GM19324 (cell line): ENCODE measurements at regions not wholly inside any gene's neighbourhood (a gene's known extent, or its start where the extent isn't known, plus 50 kb on each side); places are given as distances from the start of the nearest gene placed in this dataset.

ENCODE experiments used
- ATAC-seq: cut with Tn5 transposase; IDR thresholded peaks from one replicate; pipeline ENCODE4 v1.9.1; 2021; ENCODE audit warnings: mild to moderate bottlenecking, moderate library complexity; ENCODE audit not compliant: unreplicated experiment, low FRiP score

DNA sequence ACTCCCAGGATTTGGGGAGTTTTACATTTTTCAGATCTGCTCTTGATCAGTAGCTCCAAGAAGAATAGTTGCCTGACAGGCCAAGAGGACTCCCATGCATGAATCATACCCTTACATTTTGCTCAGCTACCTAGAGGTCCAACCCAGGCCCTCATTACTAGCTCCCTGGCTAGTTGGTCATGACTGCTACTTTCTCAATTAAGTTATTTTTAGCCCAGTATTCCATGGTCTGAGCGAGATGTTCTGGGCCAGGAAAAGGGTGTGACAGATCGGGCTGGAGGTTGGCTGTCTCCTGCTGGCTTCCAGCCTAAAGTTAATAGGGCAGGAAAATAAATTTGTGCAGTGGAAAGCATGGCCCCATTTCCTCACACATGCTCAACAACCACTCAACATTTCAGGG lies 379.2 kb downstream of the GRIN2B start:
- no peak for ATAC-seq

DNA sequence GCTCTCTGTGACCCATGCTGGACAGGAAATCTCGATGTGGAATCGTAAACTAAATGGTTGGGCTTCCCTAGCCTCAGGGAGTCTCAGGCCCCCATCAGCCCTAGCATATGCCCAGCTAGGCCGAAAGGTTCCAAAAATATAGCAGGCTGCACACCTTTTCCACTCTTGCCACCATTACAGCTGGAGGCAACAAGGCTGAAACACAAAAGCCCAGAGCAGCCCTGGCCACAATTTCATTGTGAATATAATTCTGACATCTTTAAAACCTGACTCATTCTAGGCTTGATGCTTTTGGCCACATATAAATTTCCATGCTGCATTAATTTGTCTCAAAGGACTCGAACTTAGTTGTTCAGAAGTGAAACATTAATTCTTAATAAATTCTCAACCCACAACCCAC lies 382.2 kb downstream of the GRIN2B start:
- ATAC-seq: no peak

DNA sequence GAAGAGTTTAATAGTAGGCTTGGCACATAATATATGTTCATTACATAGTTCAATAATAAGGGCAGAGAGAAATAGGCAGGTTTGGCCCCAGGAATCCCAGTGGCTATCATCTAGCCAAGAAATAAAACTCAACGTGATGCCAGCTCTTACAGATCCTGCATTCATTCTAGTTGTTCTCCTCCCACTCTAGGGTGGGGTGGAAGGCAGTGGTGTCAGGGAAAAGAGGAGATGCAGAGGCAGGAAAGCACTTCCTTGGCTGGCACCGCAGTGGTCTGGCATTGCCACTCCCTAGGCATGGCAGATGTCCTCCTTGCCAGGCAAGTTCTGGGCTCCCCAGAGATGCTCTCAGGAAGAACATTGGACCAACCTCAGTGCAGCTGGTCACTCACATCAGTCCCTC lies 383.6 kb downstream of the GRIN2B start:
- no peak for ATAC-seq

DNA sequence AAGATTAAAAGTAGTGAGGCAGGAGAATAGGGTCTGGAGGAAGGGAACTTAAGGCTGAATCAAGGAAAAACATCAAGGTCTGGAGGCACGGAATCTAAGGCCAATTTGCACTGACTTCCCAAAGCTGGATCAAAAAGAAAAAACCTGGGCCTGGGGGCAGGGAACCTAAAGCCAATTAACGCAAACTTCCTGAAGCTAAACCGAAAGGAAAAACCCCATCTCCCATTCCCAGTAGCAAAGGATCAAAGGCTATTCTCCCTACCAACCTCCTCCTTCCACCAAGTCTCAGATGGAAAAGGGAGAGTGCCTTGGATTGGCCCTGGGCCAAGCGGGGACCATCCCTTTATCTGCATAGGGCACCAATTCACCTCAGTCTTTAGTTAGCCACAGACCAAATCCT lies 384.2 kb downstream of the GRIN2B start:
- no peak for ATAC-seq

DNA sequence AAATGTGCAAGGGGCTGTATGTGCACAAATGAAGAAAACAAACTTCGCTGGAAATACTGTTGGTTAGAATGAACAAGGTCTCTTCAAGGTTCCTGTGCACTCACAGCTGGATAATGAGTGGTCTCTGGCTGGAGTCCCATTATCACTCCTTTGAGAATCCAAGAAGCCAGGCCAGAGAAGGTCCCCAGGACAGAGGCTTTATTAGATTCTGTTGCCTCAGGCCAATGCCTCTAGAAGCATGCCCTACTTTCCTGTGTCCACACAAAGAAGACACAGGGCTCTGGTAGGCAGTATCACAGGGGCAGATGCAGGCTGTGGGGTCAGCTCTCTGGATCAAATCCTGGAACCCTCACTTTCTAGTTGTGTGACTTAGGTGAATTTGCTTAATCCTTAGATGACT lies 384.7 kb downstream of the GRIN2B start:
- ATAC-seq: no peak

DNA sequence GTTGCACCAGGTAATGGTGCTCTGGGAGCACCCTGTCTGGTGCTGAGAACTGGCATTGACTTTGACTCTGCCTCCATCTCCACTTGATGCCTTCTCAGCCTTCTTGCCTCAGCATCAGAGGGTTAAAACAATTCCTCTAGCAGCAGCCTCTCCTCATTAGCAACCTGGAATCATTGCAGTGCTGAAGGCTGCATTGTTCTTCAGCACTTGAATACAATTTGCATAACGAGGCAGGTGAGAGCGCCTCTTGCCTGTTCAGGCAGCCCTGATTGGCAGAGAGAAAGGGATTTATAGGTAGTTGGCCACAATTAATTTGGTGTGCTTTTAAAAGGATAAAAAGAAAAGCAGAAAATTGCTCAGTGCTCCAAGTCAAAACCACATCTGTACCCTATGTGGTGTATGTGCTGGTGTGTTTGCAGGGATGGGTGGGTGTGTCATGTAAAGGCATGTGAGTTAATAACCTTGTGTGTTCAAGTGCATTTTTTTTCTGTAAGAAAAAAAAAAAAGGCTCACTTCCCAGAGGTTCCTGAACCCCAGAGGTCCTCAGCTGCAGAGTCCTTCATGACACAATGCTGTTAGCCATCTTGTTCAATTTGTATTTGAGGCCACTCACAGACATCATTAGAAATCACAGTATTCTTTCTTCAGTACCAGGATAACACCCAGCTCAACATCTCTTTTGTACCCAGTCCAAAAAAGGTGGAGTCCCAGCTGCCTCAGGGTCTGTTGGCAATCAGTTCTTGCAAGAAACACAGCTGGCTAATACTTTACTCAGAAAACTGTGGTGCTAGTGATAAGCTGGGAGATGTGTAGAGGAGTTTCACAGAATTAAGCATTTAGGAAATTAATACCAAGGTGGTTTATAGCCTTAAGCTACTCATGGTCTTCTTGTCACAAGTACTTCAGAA lies 385.6 kb downstream of the GRIN2B start:
- no peak for ATAC-seq

DNA sequence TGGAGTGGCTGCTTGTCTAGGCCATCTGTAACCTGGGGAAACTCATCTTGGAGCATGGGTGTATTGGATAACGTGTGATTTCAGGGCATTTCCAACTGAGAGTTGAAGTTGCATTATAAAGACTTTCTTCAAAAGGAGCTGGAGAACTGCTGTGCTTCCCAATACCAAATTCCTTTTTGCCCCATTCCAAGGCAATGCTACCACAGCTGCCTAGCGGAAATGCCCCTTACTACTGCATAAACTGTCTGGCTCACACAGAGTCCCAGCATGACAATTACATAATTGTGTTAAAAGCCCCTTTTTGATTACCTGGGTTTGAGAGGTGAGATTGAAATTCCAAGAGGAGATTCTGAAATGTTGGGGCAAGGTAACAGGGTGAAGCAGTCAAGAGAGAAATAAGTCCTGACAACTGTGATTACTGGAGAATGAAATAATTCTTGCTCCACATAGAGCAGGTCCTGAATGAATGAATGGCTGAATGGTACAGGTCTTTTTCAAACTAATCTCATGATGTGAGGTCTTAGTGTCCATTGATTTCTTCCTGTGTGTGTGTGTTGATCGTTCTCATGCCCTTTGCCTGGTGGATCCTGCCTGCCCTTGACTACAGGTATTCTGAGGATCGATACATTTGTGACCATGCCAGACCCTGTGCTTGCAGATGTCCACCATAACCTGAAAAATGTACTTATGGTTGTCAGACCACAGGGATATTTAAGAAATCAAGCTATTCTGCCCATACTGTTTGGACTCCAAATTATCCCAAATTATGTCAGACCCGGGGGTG lies 386.5 kb downstream of the GRIN2B start:
- no peak for ATAC-seq

DNA sequence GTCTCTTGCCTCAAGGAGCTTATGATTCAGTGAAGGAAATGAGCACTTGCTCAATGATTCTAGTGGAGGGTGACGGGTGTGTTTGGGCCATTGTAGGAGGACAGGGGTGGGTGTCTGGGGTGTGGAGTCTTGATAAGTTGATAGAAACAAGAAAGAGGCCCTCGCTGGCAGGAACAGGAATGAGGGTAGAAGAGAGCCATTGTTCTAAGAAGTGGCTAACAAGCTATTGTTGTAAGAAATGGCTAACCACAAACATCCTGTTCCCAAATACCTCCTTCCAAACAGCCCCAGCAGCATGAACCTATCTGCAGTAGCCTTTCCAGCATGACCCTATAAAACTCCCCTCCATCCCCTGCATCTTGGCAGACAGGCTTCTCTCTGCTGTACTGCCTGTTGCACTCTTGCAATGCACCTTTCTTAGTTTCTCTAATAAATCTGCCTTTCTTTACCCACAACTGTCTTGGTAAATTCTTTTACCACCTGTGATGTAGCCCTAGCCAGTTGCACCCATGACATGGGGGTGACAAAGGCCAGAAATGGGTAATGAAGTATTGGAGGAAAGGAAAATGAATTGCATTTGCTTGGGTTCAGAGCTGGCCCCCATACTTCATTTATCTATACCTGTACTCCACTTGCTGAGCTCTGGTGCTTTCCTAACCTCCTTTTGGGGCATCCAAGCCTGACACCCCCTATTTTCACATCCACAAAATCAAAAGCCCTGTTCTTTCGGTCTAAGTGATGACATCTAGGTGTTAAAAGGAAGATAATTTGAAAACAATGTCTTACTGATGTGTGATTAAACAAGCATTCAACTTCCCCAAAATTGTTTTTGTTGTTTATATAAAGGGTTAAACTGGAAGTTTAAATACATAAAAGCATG lies 389.1 kb downstream of the GRIN2B start:
- ATAC-seq: no peak

DNA sequence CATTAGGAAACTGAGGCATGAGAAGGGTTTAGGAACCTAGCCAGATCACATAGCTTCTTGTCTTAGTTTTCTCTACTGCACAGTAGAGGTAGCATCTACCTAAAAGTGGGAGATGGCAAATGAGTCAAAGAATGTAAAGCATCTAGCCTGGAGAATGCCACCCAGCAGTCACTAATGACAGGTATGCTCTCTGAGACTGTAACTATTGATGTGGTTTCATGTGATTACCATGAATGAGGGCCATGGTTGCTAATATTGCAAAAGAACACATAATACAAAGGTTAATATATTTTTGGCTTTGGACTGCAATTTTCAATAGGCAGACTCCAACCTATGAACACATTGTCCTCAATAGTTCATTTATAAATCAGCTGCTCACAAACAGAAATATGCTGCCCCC lies 389.9 kb downstream of the GRIN2B start:
- ATAC-seq: no peak

DNA sequence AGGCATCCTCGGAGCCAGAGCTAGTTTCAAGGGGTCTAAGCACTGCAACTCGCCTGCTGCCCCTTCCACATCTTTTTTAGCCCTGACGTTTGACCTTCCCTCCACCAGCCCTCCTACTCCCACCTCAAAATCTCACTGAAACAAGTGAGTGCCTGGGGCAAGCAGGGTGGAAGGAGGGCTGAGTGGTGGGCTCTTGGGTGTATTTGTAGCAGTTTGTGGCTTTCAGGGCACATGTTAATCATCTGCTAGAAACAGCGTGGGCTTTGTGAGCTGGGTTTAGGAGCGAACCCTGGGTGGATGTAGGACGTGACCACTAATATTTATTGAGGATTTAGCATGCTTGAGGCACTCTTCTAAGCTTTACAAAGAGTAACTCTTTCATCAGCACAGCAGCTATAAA lies 390.3 kb downstream of the GRIN2B start:
- ATAC-seq: no peak

DNA sequence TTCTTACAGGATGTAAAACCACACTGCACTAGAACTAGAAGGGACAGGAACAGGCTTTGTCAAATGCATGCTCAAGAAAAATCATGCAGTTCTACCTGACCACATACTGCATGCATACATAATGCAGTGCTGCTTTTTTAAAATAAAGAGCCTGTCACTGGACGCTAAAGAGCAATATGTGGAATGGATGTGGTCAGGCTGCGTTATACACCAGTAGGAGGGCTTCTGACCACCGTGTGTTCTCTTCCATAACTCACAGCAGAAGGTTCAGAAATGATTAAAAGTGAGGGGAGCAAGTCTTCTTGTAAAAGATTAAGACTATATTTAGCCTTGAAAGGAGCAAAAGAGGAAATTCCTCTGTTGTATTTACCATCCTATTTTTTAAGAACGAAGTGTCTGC lies 392.0 kb downstream of the EMP1 start:
- ATAC-seq: no peak

DNA sequence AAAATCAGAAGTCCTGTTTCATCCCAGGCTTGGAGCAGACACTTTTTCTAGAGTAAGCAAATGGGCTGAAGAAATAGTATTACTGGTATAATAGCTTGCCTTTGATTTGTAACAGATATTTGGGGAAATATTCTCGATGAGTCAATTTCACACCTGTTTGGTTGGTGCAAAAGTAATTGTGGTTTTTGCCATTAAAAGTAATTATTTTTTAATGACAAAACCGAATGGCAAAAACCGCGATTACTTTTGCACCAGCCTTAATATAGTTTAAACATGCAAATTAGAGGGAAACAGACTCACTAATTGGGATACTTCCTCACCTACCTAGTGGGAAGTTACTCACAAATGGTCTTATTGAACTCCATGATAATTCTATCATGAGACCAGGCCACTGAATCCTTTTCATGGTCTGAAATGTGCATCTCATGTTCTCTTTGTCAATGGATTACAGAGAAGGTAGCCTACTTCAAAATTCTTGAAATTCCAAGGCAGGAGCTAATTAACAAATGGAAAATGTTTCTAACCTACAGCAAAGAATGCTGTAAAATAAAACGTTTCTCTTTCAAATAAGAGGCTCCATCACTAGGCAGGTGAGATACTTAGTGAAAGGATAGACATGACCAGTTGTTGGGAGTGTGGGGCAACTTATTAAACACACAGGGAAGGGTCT lies 391.3 kb downstream of the EMP1 start:
- no peak for ATAC-seq

DNA sequence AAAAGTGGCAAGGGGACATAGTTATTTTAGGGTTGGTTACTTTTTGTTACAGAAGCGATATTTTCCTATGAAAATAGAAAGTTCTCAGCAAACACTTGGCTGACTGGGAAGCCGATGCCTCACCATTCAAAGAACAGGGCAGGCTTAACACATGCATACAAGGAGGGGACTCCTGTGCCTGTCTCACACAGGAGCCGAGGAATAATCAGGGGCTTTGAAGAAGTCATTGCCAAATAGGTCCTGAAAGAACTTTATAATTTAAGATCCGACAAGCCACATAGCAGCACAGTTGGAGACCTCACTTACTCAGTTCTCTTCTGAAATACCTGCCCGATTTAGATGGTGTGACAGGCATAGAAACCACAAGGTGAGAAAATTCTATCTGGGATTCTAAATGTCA lies 389.8 kb downstream of the EMP1 start:
- ATAC-seq: no peak

DNA sequence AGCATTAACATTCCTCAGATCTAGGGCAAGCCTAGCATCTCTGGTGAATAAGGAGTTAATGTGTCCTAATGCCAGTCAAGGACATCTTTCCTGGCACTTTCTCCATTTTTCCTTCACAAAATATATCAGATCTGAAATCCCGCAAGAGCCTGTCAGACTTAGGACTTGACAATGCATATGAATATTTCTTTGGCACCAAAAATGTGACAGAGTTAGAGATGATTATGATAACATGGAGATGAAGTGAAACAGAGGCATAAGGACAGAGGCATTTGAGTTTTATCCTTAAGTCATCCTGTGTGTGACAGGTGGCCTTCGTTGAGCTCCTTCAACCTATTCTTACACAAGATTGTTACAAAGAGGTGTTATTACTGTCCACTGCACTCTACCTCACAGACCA lies 388.0 kb downstream of the EMP1 start:
- ATAC-seq: no peak

DNA sequence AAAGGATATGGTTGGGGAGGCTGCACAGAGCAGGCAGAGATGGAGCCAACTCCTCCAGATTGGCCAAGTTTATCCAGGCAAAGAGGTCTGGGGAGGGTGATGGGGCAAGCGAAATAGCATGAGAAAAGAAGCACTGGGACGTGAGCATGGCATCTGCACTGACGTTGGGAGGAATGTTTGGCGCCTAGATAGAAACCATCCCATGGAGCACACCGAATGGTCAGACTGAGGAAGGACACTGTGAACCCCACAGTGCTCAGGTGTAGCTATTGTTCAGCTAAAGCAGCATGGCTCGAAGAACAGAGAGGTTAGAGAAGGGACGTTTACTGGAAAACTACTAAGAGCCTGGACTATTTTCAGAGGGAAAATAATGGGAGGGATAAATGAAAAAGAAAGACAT lies 387.1 kb downstream of the EMP1 start:
- ATAC-seq: no peak

DNA sequence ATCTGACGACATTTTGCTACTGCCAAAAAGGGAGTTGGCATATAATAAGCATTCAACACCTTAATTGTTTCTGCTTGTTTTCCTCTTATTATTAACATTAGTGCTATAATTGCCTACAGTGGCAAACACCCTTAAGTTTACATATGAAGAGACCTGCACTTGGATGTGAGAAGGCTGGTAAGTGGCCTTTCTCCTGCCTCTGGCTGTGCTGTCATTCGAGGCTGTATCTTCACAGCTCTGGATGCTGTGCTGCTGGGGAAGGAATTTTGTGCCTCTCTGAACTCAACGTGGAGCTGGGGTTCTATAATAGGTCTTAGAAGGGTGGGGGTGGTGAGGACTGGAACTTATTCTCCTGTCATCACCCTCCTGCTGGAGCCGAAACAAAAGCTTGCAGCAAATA lies 385.9 kb downstream of the EMP1 start:
- ATAC-seq: no peak

DNA sequence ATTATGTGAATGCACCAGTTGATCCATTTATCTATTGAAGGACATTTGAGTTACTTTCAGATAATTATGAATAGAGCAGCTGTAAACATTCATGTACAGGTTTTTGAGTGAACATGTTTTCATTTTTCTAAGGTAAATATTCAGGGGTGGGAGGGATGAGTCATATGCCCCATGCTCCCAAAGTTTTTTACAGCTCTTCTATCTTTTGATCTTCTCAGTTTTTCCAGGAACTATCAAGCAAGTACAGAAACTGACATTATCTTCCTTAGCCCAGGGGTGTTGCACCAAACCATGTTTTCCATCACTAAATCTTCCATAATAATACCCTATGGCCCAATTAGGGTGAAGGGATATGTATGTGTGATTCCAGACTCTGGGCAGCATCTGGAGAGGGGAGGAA lies 384.5 kb downstream of the EMP1 start:
- ATAC-seq: no peak

DNA sequence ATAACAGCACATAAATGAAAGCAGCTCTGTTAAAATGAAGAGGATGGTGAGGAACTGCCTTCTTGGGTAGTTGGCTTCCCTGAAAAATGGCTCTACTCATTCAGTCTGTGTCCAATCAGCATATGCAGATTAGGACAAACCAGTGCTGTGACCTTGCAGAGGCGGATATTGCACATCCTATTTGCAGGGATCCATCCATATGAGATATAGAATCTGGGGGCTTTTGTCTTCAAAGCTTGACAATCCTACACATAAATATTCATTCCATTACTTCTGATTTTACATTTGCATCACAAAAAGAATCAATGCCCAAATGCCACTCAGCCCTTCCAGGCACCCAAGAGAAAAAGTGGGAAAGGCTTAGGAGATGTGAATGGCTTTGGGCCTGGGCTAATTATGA lies 383.7 kb downstream of the EMP1 start:
- no peak for ATAC-seq

DNA sequence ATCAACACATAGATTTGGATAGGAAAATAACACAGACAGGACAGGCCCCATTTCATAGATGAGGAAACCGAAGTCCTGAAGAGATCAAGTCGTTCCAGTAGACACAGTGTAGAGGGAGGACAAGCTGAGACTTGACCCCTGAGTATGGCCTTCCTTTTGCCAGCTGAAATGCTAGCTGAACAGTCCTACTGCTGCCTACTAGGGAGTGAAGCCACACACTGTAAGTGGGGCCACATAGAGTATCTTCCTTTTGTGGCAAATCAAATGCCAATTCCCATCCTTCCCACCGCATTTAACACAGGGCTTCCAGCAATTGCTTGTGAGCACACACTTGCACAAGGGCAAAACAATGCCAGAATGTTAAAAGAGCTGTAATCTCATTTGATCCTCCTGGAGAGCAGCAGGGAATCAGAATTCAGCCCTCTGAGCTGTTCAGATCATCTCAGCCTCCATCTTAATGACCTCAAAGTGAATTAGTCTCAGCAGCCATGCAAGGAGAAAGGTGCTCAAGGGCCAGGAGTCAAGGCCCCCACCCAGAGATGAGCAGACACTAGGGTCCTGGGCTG lies 380.5 kb downstream of the EMP1 start:
- ATAC-seq: no peak

DNA sequence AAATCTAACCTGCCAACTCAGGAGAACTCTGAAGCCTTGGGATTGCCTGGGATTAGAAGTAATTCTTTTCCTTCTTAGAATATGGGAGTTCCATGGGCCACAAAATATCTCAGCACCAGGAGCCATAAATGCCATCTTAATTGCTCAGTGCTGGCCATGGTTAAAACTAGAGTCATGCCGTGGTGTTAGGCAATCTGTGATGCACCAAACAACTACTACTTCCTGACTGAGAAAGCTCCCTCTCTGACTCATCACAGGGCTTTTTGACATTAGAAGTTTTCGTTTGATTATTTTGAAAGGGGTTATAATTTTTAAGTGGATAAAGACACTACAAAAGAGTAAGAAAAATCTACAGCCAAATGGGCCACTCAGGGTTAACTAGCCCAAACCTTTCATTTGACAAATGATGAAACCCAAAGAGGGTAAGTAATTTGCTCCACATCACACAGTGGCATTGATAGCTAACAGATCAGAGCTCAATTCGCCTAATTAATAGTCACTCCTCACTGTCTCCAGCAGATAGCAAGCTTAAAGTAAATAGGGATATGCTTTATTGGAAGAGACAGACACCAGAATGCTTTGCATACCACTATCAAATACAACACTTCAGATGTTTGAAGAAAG lies 377.3 kb downstream of the EMP1 start:
- no peak for ATAC-seq
